GM12891 (cell line): ENCODE measurements at regions not wholly inside any gene's neighbourhood (a gene's known extent, or its start where the extent isn't known, plus 50 kb on each side); places are given as distances from the start of the nearest gene placed in this dataset.

Source experiments
- DNase-seq: peaks from one replicate; pipeline ENCODE4 v3.0.0; 2011; ENCODE audit warnings: low spot score; ENCODE audit not compliant: insufficient read length
- FAIRE-seq: peaks from 2 replicates; lab custom pipeline; 2011; peaks lifted over from hg19 to GRCh38; lab: Jason Lieb, UNC
- PAX5 ChIP-seq: IDR thresholded peaks from 2 replicates; pipeline ENCODE4 v1.6.1; 2011; ENCODE audit warnings: low read length, moderate library complexity, mild to moderate bottlenecking; ENCODE audit not compliant: insufficient read depth, severe bottlenecking
- POLR2A ChIP-seq: IDR thresholded peaks from 2 replicates; pipeline ENCODE4 v1.6.1; 2011; ENCODE audit warnings: low read depth, low read length, control low read depth
- POLR2AphosphoS5 ChIP-seq: IDR thresholded peaks from 2 replicates; pipeline ENCODE4 v1.6.1; 2011; ENCODE audit warnings: low read depth, low read length, control low read depth
- POU2F2 ChIP-seq: IDR thresholded peaks from 2 replicates; pipeline ENCODE4 v1.6.1; 2011; ENCODE audit warnings: low read depth, mild to moderate bottlenecking, control low read depth, low read length, moderate library complexity
- SPI1 ChIP-seq: IDR thresholded peaks from 2 replicates; pipeline ENCODE4 v1.6.1; 2011; ENCODE audit warnings: low read depth, low read length, control low read depth
- TAF1 ChIP-seq: IDR thresholded peaks from 2 replicates; pipeline ENCODE4 v1.6.1; 2011; ENCODE audit warnings: low read depth, low read length, control low read depth

- DNase-seq (no peak), FAIRE-seq (no peak)
- TF ChIP-seq POLR2A (no peak), SPI1 (no peak), PAX5 (no peak), TAF1 (no peak), POLR2AphosphoS5 (no peak), POU2F2 (no peak)
These were observed 809.0 kb upstream of the SLITRK5 start for GRCh38 chr13:86862137-86862536.

GRCh38 chr13:86864376-86864775, 806.8 kb upstream of the SLITRK5 start:
- no peak for DNase-seq
- no peak for FAIRE-seq
- TF ChIP-seq SPI1: no peak
- TF ChIP-seq PAX5: no peak
- TF ChIP-seq POLR2A: no peak
- no peak for TF ChIP-seq TAF1
- TF ChIP-seq POLR2AphosphoS5: no peak
- no peak for TF ChIP-seq POU2F2

- FAIRE-seq (no peak), DNase-seq (no peak)
- TF ChIP-seq PAX5 (no peak), POLR2A (no peak), POLR2AphosphoS5 (no peak), POU2F2 (no peak), SPI1 (no peak)
These were observed 800.7 kb upstream of the SLITRK5 start for GRCh38 chr13:86870444-86870843.

- DNase-seq: no peak
- no peak for TF ChIP-seq POLR2A
- no peak for TF ChIP-seq SPI1
- TF ChIP-seq PAX5: no peak
- TF ChIP-seq POLR2AphosphoS5: no peak
- no peak for TF ChIP-seq POU2F2
- no peak for TF ChIP-seq TAF1
- FAIRE-seq: no peak
These were observed 793.7 kb upstream of the SLITRK5 start for GRCh38 chr13:86877441-86877840.

GRCh38 chr13:86878781-86879180, 792.4 kb upstream of the SLITRK5 start:
- TF ChIP-seq POU2F2 (no peak), PAX5 (no peak), SPI1 (no peak), TAF1 (no peak), POLR2AphosphoS5 (no peak), POLR2A (no peak)
- no peak for FAIRE-seq
- DNase-seq: no peak

- DNase-seq: no peak
- no peak for TF ChIP-seq POLR2A
- no peak for TF ChIP-seq TAF1
- TF ChIP-seq PAX5: no peak
- no peak for TF ChIP-seq POU2F2
- TF ChIP-seq SPI1: no peak
- TF ChIP-seq POLR2AphosphoS5: no peak
- no peak for FAIRE-seq
These were observed 789.8 kb upstream of the SLITRK5 start for GRCh38 chr13:86881390-86881789.

GRCh38 chr13:86882107-86882506, 789.1 kb upstream of the SLITRK5 start:
- TF ChIP-seq PAX5: no peak
- no peak for TF ChIP-seq TAF1
- no peak for TF ChIP-seq POLR2A
- no peak for TF ChIP-seq POU2F2
- no peak for TF ChIP-seq SPI1
- no peak for TF ChIP-seq POLR2AphosphoS5
- FAIRE-seq (no peak), DNase-seq (no peak)

- DNase-seq (no peak), FAIRE-seq (no peak)
- TF ChIP-seq POLR2AphosphoS5: no peak
- no peak for TF ChIP-seq SPI1
- no peak for TF ChIP-seq POLR2A
- TF ChIP-seq POU2F2: no peak
- no peak for TF ChIP-seq TAF1
- TF ChIP-seq PAX5: no peak
These were observed 788.3 kb upstream of the SLITRK5 start for GRCh38 chr13:86882835-86883234.

GRCh38 chr13:86892330-86892729, 778.8 kb upstream of the SLITRK5 start:
- DNase-seq: no peak
- TF ChIP-seq POLR2A: no peak
- TF ChIP-seq TAF1: no peak
- TF ChIP-seq SPI1: no peak
- TF ChIP-seq PAX5: no peak
- no peak for TF ChIP-seq POLR2AphosphoS5
- TF ChIP-seq POU2F2: no peak
- FAIRE-seq: no peak

- FAIRE-seq (no peak), DNase-seq (no peak)
- TF ChIP-seq TAF1: no peak
- no peak for TF ChIP-seq POLR2A
- no peak for TF ChIP-seq POLR2AphosphoS5
- no peak for TF ChIP-seq POU2F2
- no peak for TF ChIP-seq SPI1
These were observed 770.3 kb upstream of the SLITRK5 start for GRCh38 chr13:86900906-86901305.
